Neutrophil (primary cell): ENCODE measurements at regions not wholly inside any gene's neighbourhood (a gene's known extent, or its start where the extent isn't known, plus 50 kb on each side); places are given as distances from the start of the nearest gene placed in this dataset.

Experiments used
- H3K27ac ChIP-seq: fragments of 200-600 bp; sonication (generic); 2 replicates; pipeline ENCODE4 v1.5.1; 2016; ENCODE audit warnings: mild to moderate bottlenecking, moderate library complexity
- H3K27me3 ChIP-seq: fragments of 200-600 bp; sonication (generic); 2 replicates; pipeline ENCODE4 v1.6.0; 2016; ENCODE audit warnings: mild to moderate bottlenecking
- H3K36me3 ChIP-seq: fragments of 200-600 bp; sonication (generic); 2 replicates; pipeline ENCODE4 v1.5.1; 2017
- H3K4me1 ChIP-seq, 2 experiments: fragments of 200-600 bp in 1 of 2; sonication (generic) in 1 of 2; 1 replicate in 1 of 2; 2 replicates in 1 of 2; pipeline versions ENCODE4 v1.5.1 to v1.6.1; 2013 to 2016; ENCODE audit warnings: low read depth in 1 of 2, low read length in 1 of 2, mild to moderate bottlenecking in 1 of 2, moderate library complexity in 1 of 2; ENCODE audit not compliant: control insufficient read depth in 1 of 2, insufficient read depth in 1 of 2
- H3K4me3 ChIP-seq, 2 experiments: fragments of 200-600 bp in 1 of 2; sonication (generic) in 1 of 2; 1 replicate in 1 of 2; 2 replicates in 1 of 2; pipeline ENCODE4 v1.5.1; 2013 to 2016; ENCODE audit warnings: low read depth in 1 of 2, low read length in 1 of 2, mild to moderate bottlenecking in 1 of 2, moderate library complexity in 1 of 2
- H3K9me3 ChIP-seq: fragments of 200-600 bp; sonication (generic); 2 replicates; pipeline ENCODE4 v1.5.1; 2016
- TF ChIP-seq, protein P1 (sequence below): fragments of 200-600 bp; sonication (generic); IDR thresholded peaks from 2 replicates; pipeline ENCODE4 v1.5.1; 2016; ENCODE audit warnings: antibody characterized with exemption

DNA sequence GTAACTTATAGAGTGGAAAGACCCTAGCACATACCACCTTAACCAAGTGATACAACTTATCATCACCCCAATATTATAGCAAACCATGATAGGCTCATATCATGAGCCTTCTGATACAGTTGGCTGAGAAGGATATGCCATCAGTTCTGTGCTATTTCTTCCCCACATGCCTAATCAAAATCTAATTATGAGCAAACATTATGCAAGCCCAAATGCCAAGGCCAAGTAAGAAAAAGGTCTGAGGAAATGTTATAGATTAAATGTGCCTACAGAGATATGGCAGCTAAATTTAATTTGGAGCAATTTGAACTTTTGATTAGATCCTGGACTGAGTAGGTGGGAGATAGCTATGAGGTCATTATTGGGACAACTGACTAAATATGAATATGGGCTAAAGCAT lies 225.9 kb upstream of the PMFBP1 start:
- TF ChIP-seq, protein P1, sequence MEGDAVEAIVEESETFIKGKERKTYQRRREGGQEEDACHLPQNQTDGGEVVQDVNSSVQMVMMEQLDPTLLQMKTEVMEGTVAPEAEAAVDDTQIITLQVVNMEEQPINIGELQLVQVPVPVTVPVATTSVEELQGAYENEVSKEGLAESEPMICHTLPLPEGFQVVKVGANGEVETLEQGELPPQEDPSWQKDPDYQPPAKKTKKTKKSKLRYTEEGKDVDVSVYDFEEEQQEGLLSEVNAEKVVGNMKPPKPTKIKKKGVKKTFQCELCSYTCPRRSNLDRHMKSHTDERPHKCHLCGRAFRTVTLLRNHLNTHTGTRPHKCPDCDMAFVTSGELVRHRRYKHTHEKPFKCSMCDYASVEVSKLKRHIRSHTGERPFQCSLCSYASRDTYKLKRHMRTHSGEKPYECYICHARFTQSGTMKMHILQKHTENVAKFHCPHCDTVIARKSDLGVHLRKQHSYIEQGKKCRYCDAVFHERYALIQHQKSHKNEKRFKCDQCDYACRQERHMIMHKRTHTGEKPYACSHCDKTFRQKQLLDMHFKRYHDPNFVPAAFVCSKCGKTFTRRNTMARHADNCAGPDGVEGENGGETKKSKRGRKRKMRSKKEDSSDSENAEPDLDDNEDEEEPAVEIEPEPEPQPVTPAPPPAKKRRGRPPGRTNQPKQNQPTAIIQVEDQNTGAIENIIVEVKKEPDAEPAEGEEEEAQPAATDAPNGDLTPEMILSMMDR, result no peak
- H3K27me3 ChIP-seq, result no peaks in the 10 kb centered on the region
- no peaks in the 10 kb centered on the region for H3K9me3 ChIP-seq

DNA sequence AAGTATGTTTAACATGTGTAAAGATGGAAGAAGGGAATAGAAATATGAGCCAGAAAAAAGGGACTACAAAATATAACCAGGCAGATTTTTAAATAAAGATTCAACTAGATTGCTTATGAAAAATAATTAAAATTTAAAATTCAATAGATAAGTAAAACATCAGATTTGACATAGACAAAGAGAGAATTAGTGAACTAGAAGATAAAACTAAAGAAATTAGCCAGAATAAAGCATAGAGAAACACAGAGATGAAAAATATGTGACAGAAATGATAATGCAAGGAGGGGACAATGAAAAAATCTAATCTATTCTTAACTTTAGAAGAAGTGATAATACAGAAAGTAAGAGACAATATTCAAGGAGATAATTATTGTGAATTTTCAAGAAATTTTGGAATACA lies 222.6 kb upstream of the PMFBP1 start:
- TF ChIP-seq, protein P1, result no peak
- Histone ChIP-seq H3K4me3 (no peak overlapping the region), H3K9me3 (no peaks in the 10 kb centered on the region), H3K4me1 (no peaks in the 10 kb centered on the region), H3K27ac (no peak overlapping the region), H3K27me3 (no peaks in the 10 kb centered on the region), H3K36me3 (no peaks in the 10 kb centered on the region)

More for the DNA sequence above, 225.9 kb upstream of the PMFBP1 start:
- Histone ChIP-seq H3K4me3 (no peak overlapping the region), H3K27ac (no peak overlapping the region), H3K36me3 (no peaks in the 10 kb centered on the region), H3K4me1 (no peaks in the 10 kb centered on the region)

DNA sequence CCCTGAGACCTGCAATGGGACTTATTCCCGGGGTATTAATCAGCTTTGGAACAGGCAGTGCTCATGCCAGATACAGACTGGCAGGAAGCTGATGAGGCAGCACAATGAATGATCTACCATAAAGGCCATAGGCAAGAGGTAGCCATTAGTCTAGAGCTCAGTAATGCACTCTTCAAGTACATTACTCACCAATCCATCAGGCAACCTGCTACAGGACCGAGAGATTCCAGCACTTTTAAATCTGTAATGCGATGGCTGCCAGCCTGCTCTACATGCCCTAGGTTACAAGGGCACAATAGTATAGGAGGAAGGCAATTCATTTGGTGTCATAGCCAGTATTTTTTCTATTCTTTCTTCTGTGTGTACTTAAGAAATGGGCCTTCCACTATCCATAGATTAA lies 217.8 kb upstream of the PMFBP1 start:
- H3K4me1 ChIP-seq, result no peaks in the 10 kb centered on the region
- no peaks in the 10 kb centered on the region for H3K27me3 ChIP-seq
- TF ChIP-seq, protein P1, result no peak

DNA sequence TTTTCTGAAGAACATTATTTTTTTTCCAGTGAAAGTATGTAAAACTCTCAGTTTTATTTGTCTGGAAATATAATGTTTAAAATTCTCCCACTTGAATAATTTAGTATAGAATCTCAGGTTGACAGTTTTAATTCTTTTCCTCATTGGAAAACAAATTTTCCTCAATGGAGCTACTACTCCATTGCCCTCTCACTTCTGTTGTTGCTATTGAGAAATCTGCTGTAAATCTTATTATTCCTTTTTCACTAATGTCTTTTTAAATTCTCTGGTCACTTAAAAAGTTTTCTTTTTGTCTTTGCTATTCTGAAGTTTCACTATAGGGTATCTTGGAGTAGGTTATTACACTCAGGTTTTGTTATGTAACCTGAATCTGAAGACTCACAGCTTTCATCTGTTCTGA lies 216.1 kb upstream of the PMFBP1 start:
- no peaks in the 10 kb centered on the region for H3K27me3 ChIP-seq
- H3K4me1 ChIP-seq, result no peaks in the 10 kb centered on the region
- TF ChIP-seq, protein P1, result no peak
- no peak overlapping the region for H3K27ac ChIP-seq
- no peak overlapping the region for H3K4me3 ChIP-seq
- H3K9me3 ChIP-seq, result peaks cover 6% of the 10 kb centered on the region
- H3K36me3 ChIP-seq, result no peaks in the 10 kb centered on the region

More for the DNA sequence above, 217.8 kb upstream of the PMFBP1 start:
- Histone ChIP-seq H3K4me3 (no peak overlapping the region), H3K36me3 (no peaks in the 10 kb centered on the region), H3K27ac (no peak overlapping the region), H3K9me3 (peaks cover 6% of the 10 kb centered on the region)

DNA sequence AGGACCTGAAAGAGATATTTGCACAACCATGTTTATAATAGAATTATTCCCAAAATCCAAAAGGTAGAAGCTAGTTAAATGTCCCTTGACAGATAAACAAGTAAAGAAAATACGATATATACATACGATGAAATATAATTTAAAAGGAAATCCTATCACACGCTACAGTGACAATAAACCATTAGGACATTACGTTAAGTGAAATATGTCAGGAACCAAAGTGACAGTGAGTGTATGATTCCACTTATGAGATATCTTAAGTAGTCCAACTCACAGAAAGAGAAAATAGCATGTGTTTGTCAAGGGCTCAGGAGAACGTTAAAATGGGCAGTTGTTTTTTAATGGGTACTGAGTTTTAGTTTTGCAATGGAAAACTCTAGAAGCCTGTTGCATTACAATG lies 212.7 kb upstream of the PMFBP1 start:
- H3K27me3 ChIP-seq, result no peaks in the 10 kb centered on the region
- H3K9me3 ChIP-seq, result peaks cover 6% of the 10 kb centered on the region
- TF ChIP-seq, protein P1, result no peak
- no peaks in the 10 kb centered on the region for H3K36me3 ChIP-seq
- H3K4me1 ChIP-seq, result no peaks in the 10 kb centered on the region
- no peak overlapping the region for H3K4me3 ChIP-seq
- no peak overlapping the region for H3K27ac ChIP-seq

DNA sequence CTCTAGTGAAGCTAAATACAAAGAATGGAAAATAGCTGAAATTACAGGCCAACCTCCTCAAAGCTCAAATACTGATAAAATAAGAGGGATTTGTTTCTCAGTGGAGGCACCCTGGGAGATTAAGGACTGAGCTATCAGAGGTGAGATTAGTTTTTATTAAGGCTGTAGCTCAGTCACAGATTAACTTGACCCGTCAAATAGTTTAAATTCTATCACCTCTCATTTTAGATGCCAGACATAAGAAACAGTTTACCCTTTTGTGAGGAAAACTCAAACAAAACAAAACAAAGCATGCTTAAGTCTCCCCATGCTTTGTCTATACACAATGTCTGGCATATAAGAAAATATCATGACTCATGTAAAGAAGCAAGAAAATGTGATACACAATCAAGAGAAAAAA lies 208.3 kb upstream of the PMFBP1 start:
- H3K4me3 ChIP-seq, result no peak overlapping the region
- no peaks in the 10 kb centered on the region for H3K4me1 ChIP-seq
- TF ChIP-seq, protein P1, result no peak
- no peaks in the 10 kb centered on the region for H3K36me3 ChIP-seq
- no peaks in the 10 kb centered on the region for H3K27me3 ChIP-seq
- H3K27ac ChIP-seq, result no peak overlapping the region
- H3K9me3 ChIP-seq, result no peaks in the 10 kb centered on the region
